Trophoblast cell (in vitro differentiated cells and primary cell): ENCODE measurements at regions not wholly inside any gene's neighbourhood (a gene's known extent, or its start where the extent isn't known, plus 50 kb on each side); places are given as distances from the start of the nearest gene placed in this dataset.

Source experiments
- DNase-seq, 2 donors: peaks; one replicate each; pipeline ENCODE4 v3.0.0-alpha.2; 2016
- H2AFZ ChIP-seq: 2 replicates; pipeline ENCODE4 v1.6.1; 2013; ENCODE audit warnings: low read length, moderate library complexity, mild to moderate bottlenecking; ENCODE audit not compliant: insufficient read depth, poor library complexity
- H2AK5ac ChIP-seq: 2 replicates; pipeline ENCODE4 v1.6.1; 2013; ENCODE audit warnings: mild to moderate bottlenecking, low read length
- H2BK120ac ChIP-seq: 2 replicates; pipeline ENCODE4 v1.6.1; 2013; ENCODE audit warnings: low read length, mild to moderate bottlenecking, moderate library complexity; ENCODE audit not compliant: insufficient read depth, poor library complexity
- H2BK12ac ChIP-seq: 2 replicates; pipeline ENCODE4 v1.6.1; 2013; ENCODE audit warnings: mild to moderate bottlenecking, low read length, moderate library complexity
- H2BK5ac ChIP-seq: 2 replicates; pipeline ENCODE4 v1.6.1; 2013; ENCODE audit warnings: low read length, low read depth, moderate library complexity, mild to moderate bottlenecking; ENCODE audit not compliant: poor library complexity
- H3K14ac ChIP-seq: 2 replicates; pipeline ENCODE4 v1.6.1; 2013; ENCODE audit warnings: mild to moderate bottlenecking, low read length
- H3K18ac ChIP-seq: 2 replicates; pipeline ENCODE4 v1.6.1; 2013; ENCODE audit warnings: mild to moderate bottlenecking, low read length
- H3K23ac ChIP-seq: 2 replicates; pipeline ENCODE4 v1.6.1; 2013; ENCODE audit warnings: low read length
- H3K27ac ChIP-seq: 2 replicates; pipeline ENCODE4 v1.5.1; 2013; ENCODE audit warnings: low read depth, mild to moderate bottlenecking, inconsistent platforms, low read length, moderate library complexity
- H3K27me3 ChIP-seq: 2 replicates; pipeline ENCODE4 v1.6.1; 2013; ENCODE audit warnings: inconsistent platforms, mild to moderate bottlenecking, low read length, moderate library complexity; ENCODE audit not compliant: insufficient read depth
- H3K36me3 ChIP-seq, 2 experiments: 1 replicate in 1 of 2; 2 replicates in 1 of 2; pipeline ENCODE4 v1.6.1; 2013; ENCODE audit warnings: low read length in 2 of 2, mild to moderate bottlenecking in 2 of 2, moderate library complexity in 1 of 2; ENCODE audit not compliant: insufficient read depth in 2 of 2, control insufficient read depth in 1 of 2
- H3K4ac ChIP-seq: 2 replicates; pipeline ENCODE4 v1.6.1; 2013; ENCODE audit warnings: low read depth, mild to moderate bottlenecking, low read length, moderate library complexity
- H3K4me1 ChIP-seq, 2 experiments: 1 replicate in 1 of 2; 2 replicates in 1 of 2; pipeline ENCODE4 v1.6.1; 2013; ENCODE audit warnings: low read length in 2 of 2, mild to moderate bottlenecking in 2 of 2, moderate library complexity in 1 of 2; ENCODE audit not compliant: insufficient read depth in 2 of 2, control insufficient read depth in 1 of 2
- H3K4me2 ChIP-seq: 2 replicates; pipeline ENCODE4 v1.6.1; 2013; ENCODE audit warnings: inconsistent platforms, mild to moderate bottlenecking, low read length, moderate library complexity
- H3K4me3 ChIP-seq: 2 replicates; pipeline ENCODE4 v1.5.1; 2013; ENCODE audit warnings: mild to moderate bottlenecking, low read depth, low read length, inconsistent platforms
- H3K79me1 ChIP-seq: one replicate; pipeline ENCODE4 v1.6.1; 2013; ENCODE audit warnings: low read length
- H3K79me2 ChIP-seq: 2 replicates; pipeline ENCODE4 v1.6.1; 2013; ENCODE audit warnings: low read length, mild to moderate bottlenecking; ENCODE audit not compliant: control insufficient read depth, insufficient read depth, poor library complexity
- H3K9ac ChIP-seq: 2 replicates; pipeline ENCODE4 v1.6.1; 2013; ENCODE audit warnings: mild to moderate bottlenecking, low read length
- H3K9me3 ChIP-seq: 2 replicates; pipeline ENCODE4 v1.6.1; 2013; ENCODE audit warnings: low read depth, mild to moderate bottlenecking, control low read depth, inconsistent platforms, low read length; ENCODE audit not compliant: insufficient read depth
- H4K12ac ChIP-seq: 2 replicates; pipeline ENCODE4 v1.6.1; 2013; ENCODE audit warnings: low read depth, mild to moderate bottlenecking, low read length, moderate library complexity
- H4K8ac ChIP-seq: 2 replicates; pipeline ENCODE4 v1.6.1; 2013; ENCODE audit warnings: low read depth, mild to moderate bottlenecking, low read length, moderate library complexity
- H4K91ac ChIP-seq: one replicate; pipeline ENCODE4 v1.6.1; 2013; ENCODE audit warnings: low read depth, mild to moderate bottlenecking, low read length, moderate library complexity
- WGBS: extraction: QIAGEN DNeasy Blood & Tissue Kit; methylation state at CpG from one replicate; pipeline ENCODE4 v1.1.7; 2013; ENCODE audit warnings: missing lambda C conversion rate; ENCODE audit not compliant: insufficient read length, insufficient coverage; ENCODE audit errors: extremely low coverage; 5-methylcytosine and 5-hydroxymethylcytosine counted together

DNA sequence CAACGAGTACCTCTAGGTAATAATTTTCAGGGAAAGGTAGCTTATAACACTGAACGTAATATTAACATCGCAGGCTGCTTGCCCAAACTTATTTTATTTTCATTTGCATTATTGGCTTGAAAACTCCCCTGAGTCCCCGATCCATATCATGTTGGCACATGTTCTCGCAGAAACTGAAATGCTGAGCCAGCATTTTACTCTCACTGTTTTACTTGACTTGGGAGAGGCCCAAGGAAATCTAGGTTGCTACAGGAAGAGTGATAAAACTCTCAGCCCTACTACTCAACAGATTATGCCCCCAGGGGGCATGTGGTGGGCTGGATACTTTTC lies 183.5 kb upstream of the HABP2 start:
- no CpG with 5 or more reads among the region's 5 CpGs for WGBS

DNA sequence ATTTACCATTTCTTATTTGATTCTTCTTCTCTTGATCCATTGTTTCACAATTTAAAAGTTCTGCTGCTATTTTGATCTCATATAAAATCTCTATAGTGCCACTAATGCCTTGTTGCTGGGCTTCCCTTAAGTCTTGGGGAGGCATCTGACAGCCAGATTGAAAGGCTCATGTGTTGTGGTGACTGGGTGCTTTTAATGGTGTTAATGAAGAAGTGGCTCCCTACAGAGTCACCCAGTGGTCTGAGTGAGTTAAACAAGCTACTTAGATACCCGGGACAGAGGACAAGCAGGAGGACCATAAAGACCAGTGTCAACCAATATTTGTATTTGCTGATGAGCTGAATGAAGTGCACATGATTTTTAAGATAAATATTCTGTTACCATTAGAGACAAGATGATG lies 176.4 kb upstream of the HABP2 start:
- H3K4ac ChIP-seq: no peak overlapping the region
- H3K36me3 ChIP-seq: no peaks in the 10 kb centered on the region
- H3K18ac ChIP-seq: no peak overlapping the region
- WGBS: no CpG with 5 or more reads among the region's 1 CpG
- H3K79me2 ChIP-seq: no peaks in the 10 kb centered on the region
- no peak overlapping the region for H3K27ac ChIP-seq
- no peak overlapping the region for H4K91ac ChIP-seq
- H3K14ac ChIP-seq: no peak overlapping the region
- H4K12ac ChIP-seq: no peak overlapping the region
- H2AFZ ChIP-seq: no peak overlapping the region
- no peak overlapping the region for H4K8ac ChIP-seq
- H2BK120ac ChIP-seq: no peak overlapping the region
- no peak overlapping the region for H3K4me3 ChIP-seq
- no peak overlapping the region for H2BK5ac ChIP-seq
- H3K4me2 ChIP-seq: no peak overlapping the region
- no peak overlapping the region for H2BK12ac ChIP-seq
- no peak for DNase-seq
- no peaks in the 10 kb centered on the region for H3K9me3 ChIP-seq
- no peak overlapping the region for H2AK5ac ChIP-seq
- no peak overlapping the region for H3K9ac ChIP-seq
- no peaks in the 10 kb centered on the region for H3K79me1 ChIP-seq
- H3K23ac ChIP-seq: no peak overlapping the region
- no peaks in the 10 kb centered on the region for H3K27me3 ChIP-seq
- no peaks in the 10 kb centered on the region for H3K4me1 ChIP-seq

More for the DNA sequence above, 183.5 kb upstream of the HABP2 start:
- H3K27me3 ChIP-seq: no peaks in the 10 kb centered on the region
- H2AK5ac ChIP-seq: no peak overlapping the region
- no peak overlapping the region for H2BK12ac ChIP-seq
- no peak overlapping the region for H4K8ac ChIP-seq
- no peak overlapping the region for H3K23ac ChIP-seq
- no peaks in the 10 kb centered on the region for H3K79me1 ChIP-seq
- H3K4me3 ChIP-seq: no peak overlapping the region
- DNase-seq: no peak
- no peaks in the 10 kb centered on the region for H3K79me2 ChIP-seq
- no peak overlapping the region for H2AFZ ChIP-seq
- no peak overlapping the region for H2BK5ac ChIP-seq
- H3K4me1 ChIP-seq: peaks cover 0 to 2% of the 10 kb centered on the region in 2 experiments
- no peak overlapping the region for H3K9ac ChIP-seq
- no peaks in the 10 kb centered on the region for H3K36me3 ChIP-seq
- H3K4me2 ChIP-seq: no peak overlapping the region
- no peak overlapping the region for H3K27ac ChIP-seq
- H4K91ac ChIP-seq: no peak overlapping the region
- H3K4ac ChIP-seq: no peak overlapping the region
- H3K9me3 ChIP-seq: peaks cover 2% of the 10 kb centered on the region
- H3K18ac ChIP-seq: no peak overlapping the region
- H4K12ac ChIP-seq: no peak overlapping the region
- H3K14ac ChIP-seq: no peak overlapping the region
- H2BK120ac ChIP-seq: no peak overlapping the region

DNA sequence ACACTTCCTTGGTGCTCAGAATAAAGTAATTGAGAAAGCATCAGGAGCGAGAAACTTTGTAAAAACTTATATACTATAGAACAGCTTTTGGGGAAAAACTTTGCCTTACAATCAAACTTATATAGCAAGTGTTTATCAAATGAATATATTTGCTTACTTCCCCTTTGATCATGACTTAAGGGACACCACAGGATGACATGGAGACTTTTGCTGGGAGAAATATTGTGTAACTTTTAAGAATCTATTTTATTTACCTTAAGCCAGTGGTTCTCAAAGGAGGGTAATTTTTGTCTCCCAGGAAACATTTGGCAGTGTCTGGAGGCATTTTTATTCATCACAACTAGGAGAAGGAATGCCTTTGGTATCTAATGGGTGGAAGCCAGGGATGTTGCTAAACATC lies 173.8 kb upstream of the HABP2 start:
- Histone ChIP-seq H3K9ac (no peak overlapping the region), H3K4me1 (no peaks in the 10 kb centered on the region), H4K91ac (no peak overlapping the region), H3K27me3 (no peaks in the 10 kb centered on the region), H2AK5ac (no peak overlapping the region), H3K9me3 (no peaks in the 10 kb centered on the region), H2BK12ac (no peak overlapping the region), H3K18ac (no peak overlapping the region), H2AFZ (no peak overlapping the region), H3K4me2 (no peak overlapping the region), H3K79me2 (no peaks in the 10 kb centered on the region), H2BK5ac (no peak overlapping the region), H4K12ac (no peak overlapping the region), H3K27ac (no peak overlapping the region), H3K36me3 (no peaks in the 10 kb centered on the region), H2BK120ac (no peak overlapping the region), H3K4me3 (no peak overlapping the region), H3K23ac (no peak overlapping the region), H3K14ac (no peak overlapping the region), H4K8ac (no peak overlapping the region), H3K4ac (no peak overlapping the region), H3K79me1 (no peaks in the 10 kb centered on the region)
- WGBS: no CpG with 5 or more reads among the region's 1 CpG
- DNase-seq: no peak

- Histone ChIP-seq H3K9ac (no peak overlapping the region), H2AK5ac (no peak overlapping the region), H2BK120ac (no peak overlapping the region), H3K36me3 (no peaks in the 10 kb centered on the region), H3K9me3 (no peaks in the 10 kb centered on the region), H3K27me3 (no peaks in the 10 kb centered on the region), H3K79me2 (no peaks in the 10 kb centered on the region), H2BK5ac (no peak overlapping the region), H3K4me2 (no peak overlapping the region), H3K4ac (no peak overlapping the region), H3K4me3 (no peak overlapping the region), H4K12ac (no peak overlapping the region), H2AFZ (no peak overlapping the region), H3K79me1 (no peaks in the 10 kb centered on the region), H4K91ac (no peak overlapping the region), H3K14ac (no peak overlapping the region), H4K8ac (no peak overlapping the region), H2BK12ac (no peak overlapping the region), H3K27ac (no peak overlapping the region), H3K4me1 (no peaks in the 10 kb centered on the region), H3K23ac (no peak overlapping the region), H3K18ac (no peak overlapping the region)
- WGBS: no CpG with 5 or more reads among the region's 6 CpGs
- DNase-seq: no peak
These were observed 171.4 kb upstream of the HABP2 start for GRCh38 chr10:113381416-113381815.
